GM12891 (cell line): ENCODE measurements at regions not wholly inside any gene's neighbourhood (a gene's known extent, or its start where the extent isn't known, plus 50 kb on each side); places are given as distances from the start of the nearest gene placed in this dataset.

Experiments used
- POLR2A ChIP-seq: IDR thresholded peaks from 2 replicates; pipeline ENCODE4 v1.6.1; 2011; ENCODE audit warnings: low read depth, low read length, control low read depth
- POLR2AphosphoS5 ChIP-seq: IDR thresholded peaks from 2 replicates; pipeline ENCODE4 v1.6.1; 2011; ENCODE audit warnings: low read depth, low read length, control low read depth
- POU2F2 ChIP-seq: IDR thresholded peaks from 2 replicates; pipeline ENCODE4 v1.6.1; 2011; ENCODE audit warnings: low read depth, mild to moderate bottlenecking, control low read depth, low read length, moderate library complexity

GRCh38 chr10:131591936-131592335 is 280.4 kb upstream of the TCERG1L start:
- TF ChIP-seq POLR2AphosphoS5 = no peak
- TF ChIP-seq POU2F2 = no peak
- TF ChIP-seq POLR2A = no peak
